RWPE1 (cell line): ENCODE measurements at regions not wholly inside any gene's neighbourhood (a gene's known extent, or its start where the extent isn't known, plus 50 kb on each side); places are given as distances from the start of the nearest gene placed in this dataset.
"Not testable (repeated sequence)": the region's sequence is repeated elsewhere in the genome, so short reads cannot be mapped to it uniquely, and the experiment has no call there.

Source experiments
- CTCF ChIA-PET: fragments of 350-600 bp; sonication (Branson Sonifier 250); formaldehyde crosslinking; extraction: SDS; loops from one replicate; lab custom pipeline; 2021; lab: Yijun Ruan, JAX
- POLR2A ChIA-PET: fragments of 400-600 bp; formaldehyde crosslinking; extraction: SDS; loops from one replicate; lab custom pipeline; 2020; ENCODE audit warnings: antibody characterized with exemption; ENCODE audit not compliant: low non-redundant PET; lab: Yijun Ruan, JAX
- DNase-seq: peaks from one replicate; pipeline ENCODE4 v3.0.0; 2012; ENCODE audit warnings: low spot score
- H3K27ac ChIP-seq: fragments of 450-650 bp; 2 replicates; pipeline ENCODE4 v1.5.1; 2017
- CTCF ChIP-seq: fragments of 450-650 bp; conservative IDR thresholded peaks from 2 replicates; pipeline ENCODE4 v1.5.1; 2017; ENCODE audit warnings: low read depth, mild to moderate bottlenecking

- POLR2A ChIA-PET = no interaction called here
- CTCF ChIA-PET = interaction anchor here (0.6 to 0.9 kb wide), 2 partner anchors 95 to 120 kb away, joined by 5 to 6 read pairs; no protein-coding TSS in a partner anchor
- TF ChIP-seq CTCF = no peak
- no peak for DNase-seq
- H3K27ac ChIP-seq = no peak overlapping the region
Observed at GRCh38 chr6:11479296-11479695, 58.3 kb upstream of the TMEM170B start.

- TF ChIP-seq CTCF = no peak
- ChIA-PET POLR2A (no interaction called here), CTCF (interaction anchor here (0.9 kb wide), 1 partner anchor 120 kb away, joined by 5 read pairs; no protein-coding TSS in a partner anchor)
- no peak overlapping the region for H3K27ac ChIP-seq
- DNase-seq = no peak
Observed at GRCh38 chr6:11478586-11478985, 59.0 kb upstream of the TMEM170B start.

- no peak overlapping the region for H3K27ac ChIP-seq
- DNase-seq = no peak
- TF ChIP-seq CTCF = no peak
- POLR2A ChIA-PET = no interaction called here
- CTCF ChIA-PET = interaction anchor here (0.7 kb wide), 1 partner anchor 402 kb away, joined by 6 read pairs; no protein-coding TSS in a partner anchor
Observed at GRCh38 chr6:11475016-11475415, 62.5 kb upstream of the TMEM170B start.

GRCh38 chr6:11473008-11473740, 64.4 kb upstream of the TMEM170B start:
- DNase-seq = no peak
- ChIA-PET CTCF (no interaction called here), POLR2A (no interaction called here)
- H3K27ac ChIP-seq = no peak overlapping the region
- no peak for TF ChIP-seq CTCF

- ChIA-PET POLR2A (no interaction called here), CTCF (no interaction called here)
- H3K27ac ChIP-seq = no peak overlapping the region
- DNase-seq = no peak
- no peak for TF ChIP-seq CTCF
Observed at GRCh38 chr6:11471261-11471660, 66.3 kb upstream of the TMEM170B start.

- ChIA-PET CTCF (no interaction called here), POLR2A (no interaction called here)
- no peak for DNase-seq
- no peak overlapping the region for H3K27ac ChIP-seq
- no peak for TF ChIP-seq CTCF
Observed at GRCh38 chr6:11469684-11470083, 67.9 kb upstream of the TMEM170B start.

GRCh38 chr6:11468271-11468670, 69.3 kb upstream of the TMEM170B start:
- DNase-seq, POLR2A ChIA-PET, H3K27ac ChIP-seq, CTCF ChIA-PET: not testable (repeated sequence)
